Left cardiac atrium (tissue), 4 donors: ENCODE measurements at regions not wholly inside any gene's neighbourhood (a gene's known extent, or its start where the extent isn't known, plus 50 kb on each side); places are given as distances from the start of the nearest gene placed in this dataset.
A peak's percentile ranks its signal among the peaks of the same experiment; 100 is the strongest.

Experiments
- ATAC-seq, 2 donors: fragments of 200-7000 bp; cut with Tn5 transposase; one replicate each; pipeline ENCODE4 v1.9.1; 2020; ENCODE audit warnings: mild to moderate bottlenecking in 2 of 2, moderate library complexity in 2 of 2
- DNase-seq: peaks from one replicate; pipeline ENCODE4 v3.0.0-alpha.2; 2020
- intact Hi-C, 2 donors: fragments of 100-400 bp; cut with DNase I; formaldehyde crosslinking; loops; one replicate each; pipeline versions ENCODE4 v1.14.1 to v1.15.1; 2022 to 2023
- donor health status: DM: no; HTN: yes; CAD: no.
- donor health status: DM: no; HTN: yes; CAD: no; lungs with severe emphysema.
- donor health status: DM: yes; HTN: yes; CAD: no.
- donor health status: Dilated cardiomyopathy.

- no peak for DNase-seq
- ATAC-seq: no peak
- intact Hi-C loops: no loop called here
These were observed 611.8 kb downstream of the TNS3 start for GRCh38 chr7:46970131-46970430.

GRCh38 chr7:46969303-46970130, 612.4 kb downstream of the TNS3 start:
- intact Hi-C loops: no loop called here
- DNase-seq: no peak
- ATAC-seq: no peak

GRCh38 chr7:46968003-46968402, 613.9 kb downstream of the TNS3 start:
- DNase-seq (no peak), ATAC-seq (no peak)
- intact Hi-C loops: no loop called here

GRCh38 chr7:46963719-46964118, 618.2 kb downstream of the TNS3 start:
- intact Hi-C loops: no loop called here
- no peak for DNase-seq
- no peak for ATAC-seq

- intact Hi-C loops: no loop called here
- no peak for DNase-seq
- no peak for ATAC-seq
These were observed 620.9 kb downstream of the TNS3 start for GRCh38 chr7:46960970-46961369.

- DNase-seq: no peak
- ATAC-seq: no peak
- intact Hi-C loops: no loop called here
These were observed 624.7 kb downstream of the TNS3 start for GRCh38 chr7:46957195-46957594.

- DNase-seq (no peak), ATAC-seq (no peak)
- intact Hi-C loops: no loop called here
These were observed 626.4 kb downstream of the TNS3 start for GRCh38 chr7:46955531-46955930.

GRCh38 chr7:46954181-46954580, 627.7 kb downstream of the TNS3 start:
- intact Hi-C loops: no loop called here
- DNase-seq (no peak), ATAC-seq (no peak)

- intact Hi-C loops: no loop called here
- DNase-seq (no peak), ATAC-seq (no peak)
These were observed 628.9 kb downstream of the TNS3 start for GRCh38 chr7:46953008-46953407.

GRCh38 chr7:46949270-46949931, 632.5 kb downstream of the TNS3 start:
- intact Hi-C loops: no loop called here
- ATAC-seq (no peak), DNase-seq (no peak)

GRCh38 chr7:46948716-46949115, 633.2 kb downstream of the TNS3 start:
- DNase-seq (no peak), ATAC-seq (no peak)
- intact Hi-C loops: no loop called here

GRCh38 chr7:46945328-46945727, 636.6 kb downstream of the TNS3 start:
- no peak for ATAC-seq
- DNase-seq: no peak
- intact Hi-C loops: no loop called here

GRCh38 chr7:46943996-46944395, 637.9 kb downstream of the TNS3 start:
- intact Hi-C loops: no loop called here
- peak in 1 of 2 donors; percentile 66 for ATAC-seq
- no peak for DNase-seq

- no peak for DNase-seq
- no peak for ATAC-seq
- intact Hi-C loops: no loop called here
These were observed 639.3 kb downstream of the TNS3 start for GRCh38 chr7:46942574-46942973.

GRCh38 chr7:46940178-46940577, 641.7 kb downstream of the TNS3 start:
- ATAC-seq: no peak
- intact Hi-C loops: no loop called here
- DNase-seq: no peak

- no peak for ATAC-seq
- intact Hi-C loops: no loop called here
- no peak for DNase-seq
These were observed 642.4 kb downstream of the TNS3 start for GRCh38 chr7:46939558-46939957.

GRCh38 chr7:46939089-46939488, 642.8 kb downstream of the TNS3 start:
- DNase-seq: no peak
- intact Hi-C loops: no loop called here
- no peak for ATAC-seq

GRCh38 chr7:46937826-46938225, 644.1 kb downstream of the TNS3 start:
- intact Hi-C loops: no loop called here
- DNase-seq (no peak), ATAC-seq (peak; percentile 71 to 83)

- no peak for DNase-seq
- intact Hi-C loops: loop anchor here in 1 of 2 donors (5.0 kb wide), 1 partner anchor 332 kb away; no protein-coding TSS in a partner anchor
- ATAC-seq: no peak
These were observed 647.6 kb downstream of the TNS3 start for GRCh38 chr7:46934198-46934825.

GRCh38 chr7:46933596-46933995, 648.3 kb downstream of the TNS3 start:
- DNase-seq (no peak), ATAC-seq (no peak)
- intact Hi-C loops: loop anchor here in 1 of 2 donors (5.0 kb wide), 1 partner anchor 331 kb away; no protein-coding TSS in a partner anchor
